ENCODE measurements at regions not wholly inside any gene's neighbourhood (a gene's known extent, or its start where the extent isn't known, plus 50 kb on each side); places are given as distances from the start of the nearest gene placed in this dataset.

DNA sequence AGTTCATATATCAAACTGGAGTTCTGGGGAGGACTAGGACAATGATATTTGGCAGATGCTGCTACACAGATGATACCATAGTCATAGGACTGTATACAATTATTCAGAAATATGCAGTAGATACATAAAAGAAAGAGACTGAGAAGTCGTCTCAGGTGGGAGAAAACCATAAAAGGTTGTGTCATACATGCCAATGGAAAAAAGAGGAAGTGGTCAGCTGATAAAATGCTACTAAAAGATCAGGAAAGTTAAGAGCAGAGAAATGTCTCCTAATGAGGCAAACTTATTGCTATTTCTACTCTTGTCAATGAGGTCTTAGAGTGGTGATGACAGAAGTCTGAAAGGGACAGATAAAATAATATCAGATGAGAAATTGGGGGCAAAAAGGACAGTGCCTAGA, 407.6 kb downstream of the COL12A1 start:
- no peak overlapping the region for H2AFZ ChIP-seq (ENCODE audit: insufficient read depth, low read depth, low read length, poor library complexity, severe bottlenecking)
- TF ChIP-seq, protein P1, sequence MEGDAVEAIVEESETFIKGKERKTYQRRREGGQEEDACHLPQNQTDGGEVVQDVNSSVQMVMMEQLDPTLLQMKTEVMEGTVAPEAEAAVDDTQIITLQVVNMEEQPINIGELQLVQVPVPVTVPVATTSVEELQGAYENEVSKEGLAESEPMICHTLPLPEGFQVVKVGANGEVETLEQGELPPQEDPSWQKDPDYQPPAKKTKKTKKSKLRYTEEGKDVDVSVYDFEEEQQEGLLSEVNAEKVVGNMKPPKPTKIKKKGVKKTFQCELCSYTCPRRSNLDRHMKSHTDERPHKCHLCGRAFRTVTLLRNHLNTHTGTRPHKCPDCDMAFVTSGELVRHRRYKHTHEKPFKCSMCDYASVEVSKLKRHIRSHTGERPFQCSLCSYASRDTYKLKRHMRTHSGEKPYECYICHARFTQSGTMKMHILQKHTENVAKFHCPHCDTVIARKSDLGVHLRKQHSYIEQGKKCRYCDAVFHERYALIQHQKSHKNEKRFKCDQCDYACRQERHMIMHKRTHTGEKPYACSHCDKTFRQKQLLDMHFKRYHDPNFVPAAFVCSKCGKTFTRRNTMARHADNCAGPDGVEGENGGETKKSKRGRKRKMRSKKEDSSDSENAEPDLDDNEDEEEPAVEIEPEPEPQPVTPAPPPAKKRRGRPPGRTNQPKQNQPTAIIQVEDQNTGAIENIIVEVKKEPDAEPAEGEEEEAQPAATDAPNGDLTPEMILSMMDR (IDR thresholded peaks at IDR 0.05), result no peak
- TF ChIP-seq EZH2 (IDR thresholded peaks at IDR 0.05; ENCODE audit: borderline replicate concordance, insufficient read depth, low read depth, low read length, poor library complexity, severe bottlenecking), result no peak
- no peaks in the 10 kb centered on the region for H3K36me3 ChIP-seq (replicated peaks in 1 of 2; ENCODE audit: control extremely low read depth in 1 of 2, control insufficient read depth in 1 of 2, extremely low read depth in 1 of 2, insufficient read depth in 2 of 2, low read length in 1 of 2)
- no peaks in the 10 kb centered on the region for H3K27me3 Mint-ChIP-seq
- ATAC-seq (ENCODE audit: low read depth) (no peak), DNase-seq (no peak)
- no peaks in the 10 kb centered on the region for H3K4me1 ChIP-seq (ENCODE audit: control insufficient read depth in 2 of 2, insufficient read depth in 2 of 2, low read length in 2 of 2)
- POLR2A ChIA-PET, result no interaction called here
- H3K27ac Mint-ChIP-seq, result no peak overlapping the region
- no CpG with 5 or more reads among the region's 1 CpG for whole genome bisulfite sequencing (ENCODE audit: insufficient coverage)
- H4K20me1 ChIP-seq (ENCODE audit: control insufficient read depth, insufficient read depth, low read length, poor library complexity, severe bottlenecking), result no peaks in the 10 kb centered on the region
- H3K27me3 ChIP-seq (replicated peaks in 1 of 4; ENCODE audit: control extremely low read depth in 1 of 4, control insufficient read depth in 3 of 4, insufficient read depth in 4 of 4, low read length in 3 of 4), result no peaks in the 10 kb centered on the region
- H3K79me2 ChIP-seq (ENCODE audit: control insufficient read depth, insufficient read depth, low read length), result no peaks in the 10 kb centered on the region
- intact Hi-C loops (cut with micrococcal nuclease), result no loop called here
- H3K4me3 ChIP-seq (ENCODE audit: control extremely low read depth in 1 of 5, extremely low read depth in 1 of 5, insufficient read depth in 1 of 5, low read depth in 2 of 5, low read length in 4 of 5), result no peak overlapping the region
- H3K4me1 Mint-ChIP-seq, result no peaks in the 10 kb centered on the region
- H3K4me2 ChIP-seq (replicated peaks; ENCODE audit: low read depth, low read length, poor library complexity, severe bottlenecking), result no peak overlapping the region
- H3K9ac ChIP-seq (ENCODE audit: low read length), result no peak overlapping the region
- H3K9me3 Mint-ChIP-seq (ENCODE audit: insufficient read depth), result peaks cover 8% of the 10 kb centered on the region
- no peak overlapping the region for H3K4me3 Mint-ChIP-seq
- H3K9me3 ChIP-seq (ENCODE audit: control extremely low read depth in 1 of 3, control insufficient read depth in 2 of 3, insufficient read depth in 1 of 3, low read length in 2 of 3), result peaks cover 0 to 15% (median 0%) of the 10 kb centered on the region in 3 donors
- no peak overlapping the region for H3K27ac ChIP-seq (ENCODE audit: low read length in 2 of 2)
- CTCF ChIA-PET, result no interaction called here

DNA sequence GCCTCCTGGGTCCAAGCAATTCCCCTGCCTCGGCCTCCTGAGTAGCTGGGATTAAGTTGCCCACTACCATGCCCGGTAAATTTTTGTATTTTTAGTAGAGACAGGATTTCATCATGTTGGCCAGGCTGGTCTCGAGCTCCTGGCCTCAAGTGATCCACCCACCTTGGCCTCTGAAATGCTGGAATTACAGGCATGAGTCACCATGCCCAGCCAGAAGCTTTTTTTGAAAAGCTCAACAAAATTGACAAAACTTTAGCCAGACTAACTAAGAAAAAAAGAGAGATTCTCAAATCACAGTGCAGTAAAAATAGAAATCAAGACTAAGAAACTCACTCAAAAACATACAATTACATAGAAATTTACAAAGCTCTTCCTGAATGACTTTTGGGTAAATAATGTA, 420.6 kb downstream of the COL12A1 start:
- H3K36me3 ChIP-seq (replicated peaks in 1 of 2; ENCODE audit: control extremely low read depth in 1 of 2, control insufficient read depth in 1 of 2, extremely low read depth in 1 of 2, insufficient read depth in 2 of 2, low read length in 1 of 2), result no peaks in the 10 kb centered on the region
- Mint-ChIP-seq H3K4me1 (no peaks in the 10 kb centered on the region), H3K4me3 (no peak overlapping the region), H3K27ac (no peak overlapping the region), H3K9me3 (ENCODE audit: insufficient read depth) (peaks cover 3% of the 10 kb centered on the region), H3K27me3 (no peaks in the 10 kb centered on the region)
- H3K27me3 ChIP-seq (replicated peaks in 1 of 4; ENCODE audit: control extremely low read depth in 1 of 4, control insufficient read depth in 3 of 4, insufficient read depth in 4 of 4, low read length in 3 of 4), result no peaks in the 10 kb centered on the region
- H2AFZ ChIP-seq (ENCODE audit: insufficient read depth, low read depth, low read length, poor library complexity, severe bottlenecking), result no peak overlapping the region
- intact Hi-C loops (cut with micrococcal nuclease), result no loop called here
- DNase-seq (no peak), ATAC-seq (ENCODE audit: low read depth) (no peak)
- TF ChIP-seq, protein P1 (IDR thresholded peaks at IDR 0.05), result no peak
- TF ChIP-seq EZH2 (IDR thresholded peaks at IDR 0.05; ENCODE audit: borderline replicate concordance, insufficient read depth, low read depth, low read length, poor library complexity, severe bottlenecking), result no peak
- H3K79me2 ChIP-seq (ENCODE audit: control insufficient read depth, insufficient read depth, low read length), result no peaks in the 10 kb centered on the region
- H3K4me3 ChIP-seq (ENCODE audit: control extremely low read depth in 1 of 5, extremely low read depth in 1 of 5, insufficient read depth in 1 of 5, low read depth in 2 of 5, low read length in 4 of 5), result no peak overlapping the region
- CTCF ChIA-PET, result no interaction called here
- no peaks in the 10 kb centered on the region for H3K4me1 ChIP-seq (ENCODE audit: control insufficient read depth in 2 of 2, insufficient read depth in 2 of 2, low read length in 2 of 2)
- no peak overlapping the region for H3K9ac ChIP-seq (ENCODE audit: low read length)
- no peak overlapping the region for H3K27ac ChIP-seq (ENCODE audit: low read length in 2 of 2)
- WGBS (ENCODE audit: insufficient coverage), result 49% methylated on average over 3 of the region's 3 CpGs
- no peak overlapping the region for H3K4me2 ChIP-seq (replicated peaks; ENCODE audit: low read depth, low read length, poor library complexity, severe bottlenecking)
- POLR2A ChIA-PET, result no interaction called here
- no peaks in the 10 kb centered on the region for H4K20me1 ChIP-seq (ENCODE audit: control insufficient read depth, insufficient read depth, low read length, poor library complexity, severe bottlenecking)
- no peaks in the 10 kb centered on the region for H3K9me3 ChIP-seq (ENCODE audit: control extremely low read depth in 1 of 3, control insufficient read depth in 2 of 3, insufficient read depth in 1 of 3, low read length in 2 of 3)
